Muscle of leg (tissue), 3 donors: ENCODE measurements at regions not wholly inside any gene's neighbourhood (a gene's known extent, or its start where the extent isn't known, plus 50 kb on each side); places are given as distances from the start of the nearest gene placed in this dataset.
"Not testable (repeated sequence)": the region's sequence is repeated elsewhere in the genome, so short reads cannot be mapped to it uniquely, and the experiment has no call there.

Experiments used
- DNase-seq: peaks from one replicate; pipeline ENCODE4 v3.0.0; 2013
- H3K27ac ChIP-seq: one replicate; pipeline ENCODE4 v1.5.1; 2013; ENCODE audit warnings: mild to moderate bottlenecking, low read length, control low read depth
- H3K27me3 ChIP-seq: one replicate; pipeline ENCODE4 v1.6.1; 2013; ENCODE audit warnings: low read length; ENCODE audit not compliant: control insufficient read depth, insufficient read depth
- H3K36me3 ChIP-seq: one replicate; pipeline ENCODE4 v1.6.1; 2013; ENCODE audit warnings: low read length; ENCODE audit not compliant: control insufficient read depth, insufficient read depth
- H3K4me1 ChIP-seq: one replicate; pipeline ENCODE4 v1.6.1; 2013; ENCODE audit warnings: low read length; ENCODE audit not compliant: control insufficient read depth, insufficient read depth
- H3K4me3 ChIP-seq: one replicate; pipeline ENCODE4 v1.5.1; 2013; ENCODE audit warnings: low read length, control low read depth
- H3K9me3 ChIP-seq: replicated peaks from 2 replicates; pipeline ENCODE4 v1.6.1; 2013; ENCODE audit warnings: low read depth, low read length; ENCODE audit not compliant: control insufficient read depth
- WGBS: methylation state at CpG from one replicate; pipeline ENCODE4 v1.1.5; 2013; ENCODE audit warnings: missing lambda C conversion rate; ENCODE audit not compliant: insufficient coverage; 5-methylcytosine and 5-hydroxymethylcytosine counted together

DNA sequence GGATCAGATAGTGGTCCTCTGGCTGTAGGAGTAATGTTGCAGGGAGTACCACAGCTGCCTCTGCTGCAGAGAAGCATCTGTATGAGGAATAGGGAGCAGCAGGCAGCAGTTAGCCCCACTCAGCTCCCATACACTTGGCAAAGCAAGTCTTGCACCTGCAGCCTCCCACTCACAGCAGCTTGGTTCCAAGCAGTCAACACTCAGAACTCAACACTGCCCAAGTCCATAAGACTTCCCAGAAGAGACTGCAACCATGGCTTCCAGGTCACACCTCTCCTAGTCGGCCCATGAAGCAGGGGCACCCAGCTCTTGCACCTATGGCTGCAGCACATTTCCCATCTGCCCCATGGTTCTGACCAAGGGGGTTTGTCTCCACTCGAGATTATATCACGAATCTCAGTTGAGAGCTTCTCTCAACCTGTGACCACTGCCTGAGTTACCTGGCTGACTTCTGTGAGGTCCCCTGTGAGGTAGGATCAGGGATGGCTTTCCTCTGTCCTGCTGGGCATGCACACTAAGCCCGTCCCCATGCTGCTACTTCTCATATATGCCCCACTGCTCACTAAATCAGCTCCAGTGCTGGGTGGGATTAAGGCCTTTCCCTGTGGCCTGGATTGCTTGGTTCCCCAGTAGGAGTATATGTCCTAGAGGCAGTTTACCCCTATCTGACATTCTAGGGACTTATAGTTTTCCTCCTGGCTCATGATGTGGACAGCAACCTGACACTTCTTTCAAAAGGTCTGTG lies 562.0 kb upstream of the TPTE start:
- H3K4me3 ChIP-seq, H3K27ac ChIP-seq, H3K27me3 ChIP-seq, DNase-seq, H3K36me3 ChIP-seq, H3K4me1 ChIP-seq: not testable (repeated sequence)
- peaks cover 22% of the 10 kb centered on the region for H3K9me3 ChIP-seq
- no CpG with 5 or more reads among the region's 4 CpGs for WGBS

DNA sequence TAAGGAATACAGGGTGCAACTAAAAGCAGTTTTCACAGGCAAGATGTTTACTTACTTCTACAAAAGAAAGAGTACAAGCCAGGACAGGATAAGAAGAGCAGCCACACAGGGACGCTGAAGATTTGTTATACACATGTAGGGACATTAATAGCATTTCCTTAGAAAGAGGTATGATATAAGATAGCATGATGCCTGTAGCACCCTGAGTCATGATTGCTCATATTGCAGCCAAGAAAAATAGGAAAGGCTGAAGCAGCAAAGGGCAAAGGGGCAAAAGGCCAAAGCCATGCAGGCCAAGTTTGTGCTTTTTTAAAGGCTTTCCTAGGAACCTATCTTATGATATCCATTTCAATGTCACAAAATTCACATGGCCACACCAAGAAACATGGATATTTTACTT lies 552.0 kb upstream of the TPTE start:
- not testable (repeated sequence) for DNase-seq, H3K36me3 ChIP-seq, H3K9me3 ChIP-seq, H3K27ac ChIP-seq, H3K4me1 ChIP-seq, H3K27me3 ChIP-seq, H3K4me3 ChIP-seq
- 0% methylated on average over 1 of the region's 1 CpG for WGBS

DNA sequence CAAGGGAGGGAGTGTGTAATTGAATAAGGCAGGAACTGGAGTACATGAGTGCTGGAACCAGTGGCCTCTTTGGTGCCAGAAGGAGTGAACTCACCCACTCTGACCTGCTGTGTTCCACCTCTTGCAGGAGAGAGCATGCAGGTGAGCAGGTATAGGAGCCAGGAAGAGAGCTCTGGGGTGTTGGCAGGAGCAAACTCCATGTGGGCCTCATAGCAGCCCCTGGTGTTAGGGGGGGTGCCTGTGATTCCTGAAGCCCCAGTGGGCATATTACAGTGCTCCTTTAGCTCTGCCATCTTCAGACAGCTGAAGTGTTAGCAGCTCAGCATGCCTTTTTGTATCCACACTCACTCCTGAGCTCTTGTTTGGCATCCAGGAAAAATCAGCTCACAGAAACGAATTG lies 549.4 kb upstream of the TPTE start:
- not testable (repeated sequence) for H3K9me3 ChIP-seq, H3K36me3 ChIP-seq, H3K4me3 ChIP-seq, DNase-seq, H3K4me1 ChIP-seq, H3K27ac ChIP-seq, H3K27me3 ChIP-seq
- no CpG with 5 or more reads among the region's 1 CpG for WGBS

DNA sequence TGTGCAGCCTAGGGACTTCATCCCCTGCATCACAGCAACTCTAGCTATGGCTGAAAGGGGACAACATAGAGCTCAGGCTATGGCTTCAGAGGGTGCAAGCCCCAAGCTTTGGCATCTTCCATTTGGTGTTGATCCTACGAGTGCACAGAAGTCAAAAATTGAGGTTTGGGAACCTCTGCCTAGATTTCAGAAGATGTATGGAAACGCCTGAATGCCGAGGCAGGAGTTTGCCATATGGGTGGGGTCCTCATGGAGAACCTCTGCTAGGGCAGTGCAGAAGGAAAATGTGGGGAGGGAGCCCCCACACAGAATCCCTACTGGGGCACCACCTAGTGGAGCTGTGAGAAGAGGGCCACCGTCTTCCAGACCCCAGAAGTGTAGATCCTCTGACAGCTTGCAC lies 543.0 kb upstream of the TPTE start:
- not testable (repeated sequence) for H3K9me3 ChIP-seq, H3K4me1 ChIP-seq, H3K27ac ChIP-seq, H3K4me3 ChIP-seq, H3K36me3 ChIP-seq, DNase-seq, H3K27me3 ChIP-seq
- WGBS = 100% methylated on average over 1 of the region's 4 CpGs

DNA sequence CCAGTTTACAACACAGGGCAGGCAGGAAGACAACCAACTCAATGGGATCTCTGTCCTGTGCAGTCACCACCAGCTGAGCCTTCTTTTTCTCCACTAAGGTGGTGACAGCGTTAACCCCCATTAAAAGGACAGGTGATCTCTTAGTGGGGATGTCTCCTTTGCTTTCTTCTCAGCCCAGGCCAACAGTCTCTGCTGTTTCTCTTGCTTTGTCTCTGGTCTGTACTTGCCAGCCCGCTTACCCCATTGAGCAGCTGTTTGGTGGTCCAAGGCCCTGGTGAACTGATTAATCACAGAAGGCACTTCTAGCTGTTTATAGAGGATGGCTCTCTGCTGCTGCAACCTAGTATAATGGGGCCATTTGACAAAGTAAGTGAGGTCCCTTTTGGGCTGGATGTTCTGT lies 523.9 kb upstream of the TPTE start:
- not testable (repeated sequence) for H3K4me1 ChIP-seq, H3K9me3 ChIP-seq, H3K27ac ChIP-seq, DNase-seq, H3K36me3 ChIP-seq, H3K4me3 ChIP-seq, H3K27me3 ChIP-seq
- WGBS = no CpG with 5 or more reads among the region's 2 CpGs

DNA sequence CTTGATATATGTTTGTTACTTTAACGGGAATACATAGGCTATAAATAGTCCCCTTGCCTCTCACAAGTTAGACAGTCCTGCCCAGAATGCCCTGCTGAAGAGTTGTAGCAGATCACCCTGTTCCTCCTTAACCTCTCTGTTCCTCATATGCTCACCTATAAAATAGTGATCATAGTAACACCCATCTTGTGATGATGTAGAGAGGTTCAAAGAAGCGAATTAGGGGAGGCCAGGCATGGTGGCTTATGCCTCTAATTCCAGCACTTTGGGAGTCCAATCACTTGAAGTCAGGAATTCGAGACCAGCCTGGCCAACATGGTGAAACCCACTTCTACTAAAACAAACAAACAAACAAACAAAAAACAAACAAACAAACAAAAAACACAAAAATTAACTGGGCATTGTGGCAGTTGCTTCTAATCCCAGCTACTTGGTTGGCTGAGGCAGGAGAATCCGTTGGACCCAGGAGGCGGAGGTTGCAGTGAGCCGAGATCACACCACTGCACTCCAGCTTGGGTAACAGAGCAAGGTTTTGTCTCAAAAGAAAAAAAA lies 518.5 kb upstream of the TPTE start:
- not testable (repeated sequence) for H3K9me3 ChIP-seq, H3K36me3 ChIP-seq
- WGBS = 56% methylated on average over 4 of the region's 6 CpGs

DNA sequence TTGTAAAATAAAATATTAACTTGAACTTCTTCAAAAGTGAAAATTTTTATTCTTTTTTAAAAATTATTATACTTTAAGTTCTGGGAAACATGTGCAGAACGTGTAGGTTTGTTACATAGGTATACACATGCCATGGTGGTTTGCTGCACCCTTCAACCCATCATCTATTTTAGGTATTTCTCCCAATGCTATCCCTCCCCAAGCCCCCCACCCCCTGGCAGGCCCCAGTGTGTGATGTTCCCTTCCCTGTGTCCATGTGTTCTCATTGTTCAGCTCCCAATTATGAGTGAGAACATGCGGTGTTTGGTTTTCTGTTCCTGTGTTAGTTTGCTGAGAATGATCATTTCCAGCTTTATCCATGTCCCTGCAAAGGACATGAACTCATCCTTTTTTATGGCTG lies 515.6 kb upstream of the TPTE start:
- H3K27me3 ChIP-seq, H3K27ac ChIP-seq, DNase-seq, H3K36me3 ChIP-seq, H3K9me3 ChIP-seq, H3K4me1 ChIP-seq, H3K4me3 ChIP-seq: not testable (repeated sequence)
- no CpG with 5 or more reads among the region's 2 CpGs for WGBS

More for the DNA sequence above, 518.5 kb upstream of the TPTE start:
- not testable (repeated sequence) for H3K4me1 ChIP-seq, DNase-seq, H3K27me3 ChIP-seq, H3K27ac ChIP-seq, H3K4me3 ChIP-seq

DNA sequence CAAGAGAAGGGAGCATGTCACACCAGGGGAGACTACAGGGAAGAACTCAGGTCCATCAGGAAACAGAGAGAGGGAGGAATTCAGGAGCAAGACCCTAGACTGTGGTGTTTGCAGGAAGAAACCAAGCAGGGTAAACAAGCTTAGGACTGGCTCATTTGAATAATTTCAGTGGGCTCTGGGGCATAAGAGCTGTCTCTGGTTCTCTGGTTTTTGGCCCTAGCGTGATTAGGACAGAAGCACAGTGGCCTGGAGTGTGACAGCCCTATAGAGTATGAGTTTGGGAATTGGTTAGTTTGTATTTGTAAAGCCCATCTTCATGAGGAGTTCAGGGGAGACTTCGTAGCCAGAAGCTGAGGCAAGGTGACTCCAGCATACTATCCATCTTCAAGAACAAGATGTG lies 504.4 kb upstream of the TPTE start:
- H3K4me1 ChIP-seq, H3K36me3 ChIP-seq, H3K9me3 ChIP-seq, DNase-seq, H3K27ac ChIP-seq, H3K4me3 ChIP-seq, H3K27me3 ChIP-seq: not testable (repeated sequence)
- WGBS = 9% methylated on average over 1 of the region's 2 CpGs

DNA sequence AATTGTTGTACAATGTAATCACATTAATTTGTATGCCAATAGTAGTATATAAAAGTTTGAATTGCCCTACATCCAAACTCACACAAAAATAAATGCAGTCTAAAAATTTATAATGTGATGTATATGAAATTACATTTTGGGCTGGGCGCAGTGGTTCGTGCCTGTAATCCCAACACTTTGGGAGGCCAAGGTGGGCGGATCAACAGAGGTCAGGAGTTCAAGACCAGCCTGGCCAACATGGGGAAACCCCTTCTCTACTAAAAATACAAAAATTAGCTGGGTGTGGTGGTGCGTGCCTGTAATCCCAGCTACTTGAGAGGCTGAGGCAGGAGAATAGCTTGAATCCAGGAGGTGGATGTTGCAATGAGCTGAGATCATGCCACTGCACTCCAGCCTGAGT lies 503.6 kb upstream of the TPTE start:
- not testable (repeated sequence) for H3K36me3 ChIP-seq, H3K4me1 ChIP-seq, DNase-seq, H3K27ac ChIP-seq, H3K27me3 ChIP-seq, H3K4me3 ChIP-seq, H3K9me3 ChIP-seq
- no CpG with 5 or more reads among the region's 4 CpGs for WGBS

DNA sequence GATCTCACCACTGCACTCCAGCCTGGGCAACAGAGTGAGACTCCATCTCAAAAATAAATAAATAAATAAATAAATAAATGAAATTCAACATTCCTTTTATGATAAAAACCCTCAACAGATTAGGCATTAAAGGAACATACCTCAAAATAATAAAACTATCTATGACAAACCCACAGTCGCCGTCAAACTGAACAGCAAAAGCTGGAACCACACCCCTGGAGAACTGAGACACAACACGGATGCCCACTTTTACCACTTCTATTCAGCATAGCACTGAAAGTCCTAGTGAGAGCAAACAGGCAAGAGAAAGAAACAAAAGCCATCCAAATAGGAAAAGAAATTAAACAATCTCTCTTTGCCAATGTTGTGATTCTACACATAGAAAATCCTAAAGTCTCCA lies 499.9 kb upstream of the TPTE start:
- not testable (repeated sequence) for H3K36me3 ChIP-seq, H3K4me1 ChIP-seq, H3K27me3 ChIP-seq, DNase-seq, H3K4me3 ChIP-seq, H3K27ac ChIP-seq
- WGBS = no CpG with 5 or more reads among the region's 3 CpGs
- H3K9me3 ChIP-seq = peaks cover 12% of the 10 kb centered on the region

DNA sequence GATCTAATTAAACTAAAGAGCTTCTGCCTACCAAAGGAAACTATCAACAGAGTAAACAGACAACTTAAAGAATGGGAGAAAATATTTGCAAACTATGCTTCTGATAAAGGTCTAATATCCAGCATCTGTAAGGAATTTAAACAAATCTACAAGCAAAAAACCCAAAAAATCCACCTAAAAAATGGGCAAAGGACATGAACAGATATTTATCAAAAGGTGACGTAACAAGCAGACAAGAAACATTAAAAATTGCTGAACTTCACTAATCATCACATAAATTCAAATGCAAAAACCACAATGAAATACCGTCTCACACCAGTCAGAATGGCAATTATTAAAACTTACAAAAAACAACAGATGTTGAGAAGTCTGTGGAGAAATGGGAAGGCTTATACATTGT lies 498.6 kb upstream of the TPTE start:
- H3K27me3 ChIP-seq, H3K9me3 ChIP-seq, H3K4me1 ChIP-seq, DNase-seq, H3K4me3 ChIP-seq, H3K36me3 ChIP-seq, H3K27ac ChIP-seq: not testable (repeated sequence)
- WGBS = no CpG with 5 or more reads among the region's 2 CpGs
